Astrocyte of the spinal cord (primary cell): ENCODE measurements at regions not wholly inside any gene's neighbourhood (a gene's known extent, or its start where the extent isn't known, plus 50 kb on each side); places are given as distances from the start of the nearest gene placed in this dataset.
"Not testable (repeated sequence)": the region's sequence is repeated elsewhere in the genome, so short reads cannot be mapped to it uniquely, and the experiment has no call there.

Experiments
- DNase-seq: peaks from one replicate; pipeline ENCODE4 v3.0.0; 2011; ENCODE audit warnings: low read depth, low spot score
- H3K4me3 ChIP-seq: 2 replicates; pipeline ENCODE4 v1.5.1; 2011; ENCODE audit warnings: low read depth, mild to moderate bottlenecking, low read length, moderate library complexity
- in situ Hi-C: cut with HindIII; loops from 2 replicates; pipeline ENCODE4 v1.10.0; 2017; ENCODE audit warnings: low sequenced_read_pairs
- TF ChIP-seq, protein P1 (sequence below): IDR thresholded peaks from 2 replicates; pipeline ENCODE4 v1.5.1; 2012; ENCODE audit warnings: low read depth, mild to moderate bottlenecking, low read length, inconsistent platforms

DNA sequence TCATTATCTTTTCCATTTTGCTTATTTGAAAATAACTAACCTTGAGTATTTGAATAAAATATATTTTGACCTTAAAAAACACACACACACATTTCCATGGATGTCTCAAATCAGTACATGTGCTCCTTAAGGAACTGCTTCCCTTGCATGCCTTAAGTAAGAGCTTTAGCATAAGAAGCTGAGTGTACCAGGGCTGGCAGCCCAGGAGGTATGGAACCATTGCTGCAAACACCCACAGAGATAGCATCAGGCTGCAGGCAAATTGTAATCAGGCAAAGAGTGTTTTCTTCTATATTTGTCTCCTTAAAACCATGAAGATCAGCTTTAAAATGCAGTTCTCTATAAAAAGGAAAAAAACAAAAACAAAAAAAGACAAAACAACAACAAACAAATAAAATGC lies 160.6 kb downstream of the PLK2 start:
- in situ Hi-C loops = no loop called here
- DNase-seq = no peak
- TF ChIP-seq, protein P1, sequence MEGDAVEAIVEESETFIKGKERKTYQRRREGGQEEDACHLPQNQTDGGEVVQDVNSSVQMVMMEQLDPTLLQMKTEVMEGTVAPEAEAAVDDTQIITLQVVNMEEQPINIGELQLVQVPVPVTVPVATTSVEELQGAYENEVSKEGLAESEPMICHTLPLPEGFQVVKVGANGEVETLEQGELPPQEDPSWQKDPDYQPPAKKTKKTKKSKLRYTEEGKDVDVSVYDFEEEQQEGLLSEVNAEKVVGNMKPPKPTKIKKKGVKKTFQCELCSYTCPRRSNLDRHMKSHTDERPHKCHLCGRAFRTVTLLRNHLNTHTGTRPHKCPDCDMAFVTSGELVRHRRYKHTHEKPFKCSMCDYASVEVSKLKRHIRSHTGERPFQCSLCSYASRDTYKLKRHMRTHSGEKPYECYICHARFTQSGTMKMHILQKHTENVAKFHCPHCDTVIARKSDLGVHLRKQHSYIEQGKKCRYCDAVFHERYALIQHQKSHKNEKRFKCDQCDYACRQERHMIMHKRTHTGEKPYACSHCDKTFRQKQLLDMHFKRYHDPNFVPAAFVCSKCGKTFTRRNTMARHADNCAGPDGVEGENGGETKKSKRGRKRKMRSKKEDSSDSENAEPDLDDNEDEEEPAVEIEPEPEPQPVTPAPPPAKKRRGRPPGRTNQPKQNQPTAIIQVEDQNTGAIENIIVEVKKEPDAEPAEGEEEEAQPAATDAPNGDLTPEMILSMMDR = no peak
- H3K4me3 ChIP-seq = no peak overlapping the region

DNA sequence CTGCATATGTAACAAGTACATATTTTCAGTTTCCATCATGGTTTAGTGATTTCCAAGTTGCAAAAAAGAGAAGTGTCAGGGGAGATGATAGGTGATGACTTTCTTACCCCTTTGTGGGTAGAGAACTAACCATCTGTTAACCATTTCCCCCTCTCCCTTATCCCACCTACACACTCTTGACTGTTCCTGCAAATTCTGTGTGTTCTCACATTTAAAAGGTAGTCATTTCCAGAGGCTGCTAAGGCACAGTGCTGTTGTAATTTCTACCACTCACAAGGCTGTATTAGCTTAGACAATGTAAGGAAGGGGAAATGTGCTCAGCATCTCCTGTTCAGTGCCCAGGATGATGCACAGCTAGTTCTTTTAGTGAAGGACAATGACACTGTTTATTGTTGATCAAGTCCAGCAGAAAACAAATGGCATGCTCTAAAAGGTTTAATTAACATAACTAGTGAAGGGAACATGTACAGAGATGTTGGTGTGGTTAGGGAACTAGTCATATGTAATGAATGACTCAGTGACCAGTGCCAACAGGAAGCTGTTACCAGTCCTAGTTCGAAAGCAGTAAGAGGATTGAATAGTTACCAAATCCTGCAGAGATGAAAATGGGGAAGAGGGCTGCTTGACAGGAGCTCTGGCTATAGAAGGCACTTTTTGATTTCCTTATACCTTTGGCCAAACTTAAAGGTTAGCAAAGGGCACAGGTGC lies 165.1 kb downstream of the PLK2 start:
- DNase-seq = peak; percentile 32
- TF ChIP-seq, protein P1 = no peak
- in situ Hi-C loops = no loop called here
- H3K4me3 ChIP-seq = no peak overlapping the region

DNA sequence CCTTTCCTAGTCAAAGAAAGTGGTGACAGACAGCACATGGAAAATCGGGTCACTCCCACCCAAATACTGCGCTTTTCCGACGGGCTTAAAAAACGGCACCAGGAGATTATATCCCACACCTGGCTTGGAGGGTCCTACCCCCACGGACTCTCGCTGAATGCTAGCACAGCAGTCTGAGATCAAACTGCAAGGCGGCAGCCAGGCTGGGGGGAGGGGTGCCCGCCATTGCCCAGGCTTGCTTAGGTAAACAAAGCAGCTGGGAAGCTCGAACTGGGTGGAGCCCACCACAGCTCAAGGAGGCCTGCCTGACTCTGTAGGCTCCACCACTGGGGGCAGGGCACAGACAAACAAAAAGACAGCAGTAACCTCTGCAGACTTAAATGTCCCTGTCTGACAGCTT lies 171.6 kb downstream of the PLK2 start:
- DNase-seq, in situ Hi-C loops, H3K4me3 ChIP-seq: not testable (repeated sequence)

DNA sequence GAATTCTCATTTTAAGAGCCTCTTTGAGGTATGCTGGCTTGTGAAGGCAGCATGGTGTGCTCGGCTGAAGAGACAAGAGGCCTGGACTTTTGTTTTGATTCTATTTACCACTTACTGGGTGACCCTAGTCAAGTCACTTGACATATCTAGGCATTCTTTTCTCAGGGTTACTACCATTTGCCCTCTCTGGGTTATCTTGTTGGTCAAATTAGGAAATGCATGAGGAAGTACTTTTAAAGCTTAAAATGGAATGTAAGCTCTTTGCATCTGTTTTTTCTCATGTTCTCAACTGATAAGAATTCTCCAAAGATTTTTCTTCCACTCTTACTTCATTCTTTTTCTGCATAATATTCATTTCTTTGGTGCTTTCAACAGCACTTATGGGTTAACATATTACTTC lies 173.1 kb downstream of the PLK2 start:
- TF ChIP-seq, protein P1 = no peak
- DNase-seq = no peak
- no peak overlapping the region for H3K4me3 ChIP-seq
- in situ Hi-C loops = no loop called here

DNA sequence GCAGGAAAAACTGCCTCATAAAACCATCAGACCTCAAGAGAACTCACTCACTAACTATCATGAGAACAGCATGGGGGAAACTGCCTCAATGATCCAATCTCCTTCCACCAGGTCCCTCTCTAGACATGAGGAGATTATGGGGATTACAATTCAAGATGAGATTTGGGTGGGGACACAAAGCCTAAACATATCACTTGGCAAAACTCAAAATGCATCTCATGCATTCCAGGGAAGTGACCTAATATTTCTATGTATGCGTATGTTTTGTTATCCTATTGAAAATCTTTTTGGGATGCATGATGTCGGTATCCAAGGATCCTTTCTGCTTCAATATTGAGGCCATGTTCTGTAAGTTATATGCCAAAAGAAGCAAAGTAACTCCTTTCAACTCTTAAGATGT lies 174.0 kb downstream of the PLK2 start:
- no peak for DNase-seq
- TF ChIP-seq, protein P1 = no peak
- in situ Hi-C loops = no loop called here
- no peak overlapping the region for H3K4me3 ChIP-seq

DNA sequence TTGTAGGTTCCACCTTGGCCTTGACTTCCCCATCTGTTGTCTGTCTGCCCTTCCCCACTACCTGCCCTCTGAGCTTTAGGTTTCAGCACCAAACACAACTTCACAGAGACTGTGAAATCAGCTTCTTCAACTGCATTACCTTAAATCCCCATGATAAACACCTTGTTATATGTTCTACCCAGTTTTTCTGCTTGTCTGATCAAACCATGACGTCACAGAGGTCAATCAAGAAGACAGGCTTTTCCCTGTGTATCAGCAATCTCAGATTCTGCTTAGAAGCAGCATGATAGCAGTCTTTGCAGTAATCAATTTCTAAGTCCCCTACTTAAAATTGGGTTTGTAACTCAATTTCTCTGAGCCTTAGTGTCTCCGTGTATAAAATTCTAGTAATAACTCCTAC lies 175.0 kb downstream of the PLK2 start:
- H3K4me3 ChIP-seq = no peak overlapping the region
- no peak for DNase-seq
- TF ChIP-seq, protein P1 = no peak
- in situ Hi-C loops = no loop called here

DNA sequence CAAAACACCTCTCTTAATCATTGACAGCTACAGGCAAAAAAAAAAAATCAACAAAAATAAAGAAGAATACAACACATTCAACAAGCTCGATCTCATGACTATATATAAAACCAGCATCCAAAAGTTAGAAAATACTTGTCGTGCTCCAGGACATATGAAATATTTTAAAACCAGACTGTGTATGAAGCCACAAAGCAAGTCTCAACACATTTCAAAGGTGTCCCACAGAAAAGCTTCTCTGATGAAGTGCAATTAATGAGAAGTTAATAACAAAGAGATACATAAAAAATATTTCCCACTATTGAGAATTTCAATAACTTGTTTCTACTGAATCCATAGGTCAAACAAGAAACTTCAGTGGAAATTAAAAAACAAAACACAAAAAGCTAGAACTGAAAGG lies 178.7 kb downstream of the PLK2 start:
- no peak overlapping the region for H3K4me3 ChIP-seq
- TF ChIP-seq, protein P1 = no peak
- in situ Hi-C loops = no loop called here
- no peak for DNase-seq
